Naive B cell (primary cell): ENCODE measurements at regions not wholly inside any gene's neighbourhood (a gene's known extent, or its start where the extent isn't known, plus 50 kb on each side); places are given as distances from the start of the nearest gene placed in this dataset.
A peak's percentile ranks its signal among the peaks of the same experiment; 100 is the strongest.
"Not testable (repeated sequence)": the region's sequence is repeated elsewhere in the genome, so short reads cannot be mapped to it uniquely, and the experiment has no call there.

Source experiments
- ATAC-seq, 2 donors: fragments of 150-1000 bp; cut with Tn5 transposase; 2 replicates each; pipeline ENCODE4 v1.10.0; 2021; ENCODE audit warnings: low read depth in 2 of 2, mild to moderate bottlenecking in 2 of 2, moderate library complexity in 2 of 2
- DNase-seq: peaks from one replicate; pipeline ENCODE4 v3.0.0; 2022
- H3K27ac Mint-ChIP-seq, 6 donors: one replicate each; pipeline ENCODE4 v1.8.0; 2020 to 2022; ENCODE audit warnings: mild to moderate bottlenecking in 6 of 6, mixed read lengths in 6 of 6, moderate library complexity in 5 of 6, inconsistent platforms in 2 of 6
- H3K27me3 Mint-ChIP-seq, 3 donors: one replicate each; pipeline ENCODE4 v1.8.0; 2021 to 2022; ENCODE audit warnings: mixed read lengths in 3 of 3, mild to moderate bottlenecking in 1 of 3
- H3K36me3 Mint-ChIP-seq, 2 donors: one replicate each; pipeline ENCODE4 v1.8.0; 2020 to 2022; ENCODE audit warnings: mixed read lengths in 2 of 2, inconsistent platforms in 1 of 2, mild to moderate bottlenecking in 1 of 2
- H3K4me1 Mint-ChIP-seq, 3 donors: one replicate each; pipeline ENCODE4 v1.8.0; 2020 to 2022; ENCODE audit warnings: mixed read lengths in 3 of 3, inconsistent platforms in 1 of 3, mild to moderate bottlenecking in 1 of 3, moderate library complexity in 1 of 3
- H3K4me3 Mint-ChIP-seq, 8 donors: one replicate each; pipeline ENCODE4 v1.8.0; 2020 to 2022; ENCODE audit warnings: mild to moderate bottlenecking in 8 of 8, mixed read lengths in 8 of 8, moderate library complexity in 8 of 8, inconsistent platforms in 2 of 8
- H3K9me3 Mint-ChIP-seq, 7 donors: one replicate each; pipeline ENCODE4 v1.8.0; 2020 to 2022; ENCODE audit warnings: mixed read lengths in 7 of 7, mild to moderate bottlenecking in 5 of 7, inconsistent platforms in 2 of 7, moderate library complexity in 1 of 7

- DNase-seq (no peak), ATAC-seq (no peak)
- Mint-ChIP-seq H3K4me3 (no peak overlapping the region), H3K9me3 (peaks cover 0 to 12% (median 4%) of the 10 kb centered on the region in 7 donors), H3K36me3 (no peaks in the 10 kb centered on the region), H3K4me1 (no peaks in the 10 kb centered on the region), H3K27ac (no peak overlapping the region), H3K27me3 (no peaks in the 10 kb centered on the region)
Observed at GRCh38 chr2:187180529-187180928, 267.5 kb downstream of the CALCRL start.

- Mint-ChIP-seq H3K9me3 (peaks cover 0 to 12% (median 3%) of the 10 kb centered on the region in 7 donors), H3K27ac (peak overlapping the region in 1 of 6 donors; percentile 34)
- not testable (repeated sequence) for H3K36me3 Mint-ChIP-seq, H3K4me1 Mint-ChIP-seq, ATAC-seq, DNase-seq, H3K4me3 Mint-ChIP-seq, H3K27me3 Mint-ChIP-seq
Observed at GRCh38 chr2:187178876-187179275, 269.2 kb downstream of the CALCRL start.

- ATAC-seq, result no peak
- no peak overlapping the region for H3K4me3 Mint-ChIP-seq
- DNase-seq, result no peak
- H3K36me3 Mint-ChIP-seq, result no peaks in the 10 kb centered on the region
- no peaks in the 10 kb centered on the region for H3K27me3 Mint-ChIP-seq
- H3K9me3 Mint-ChIP-seq, result peaks cover 0 to 6% (median 3%) of the 10 kb centered on the region in 7 donors
- no peak overlapping the region for H3K27ac Mint-ChIP-seq
- peaks cover 0 to 1% (median 0%) of the 10 kb centered on the region in 3 donors for H3K4me1 Mint-ChIP-seq
Observed at GRCh38 chr2:187177253-187177652, 270.8 kb downstream of the CALCRL start.

- no peak overlapping the region for H3K27ac Mint-ChIP-seq
- ATAC-seq, result no peak
- H3K27me3 Mint-ChIP-seq, result no peaks in the 10 kb centered on the region
- H3K4me1 Mint-ChIP-seq, result peaks cover 7 to 21% (median 9%) of the 10 kb centered on the region in 3 donors
- H3K36me3 Mint-ChIP-seq, result no peaks in the 10 kb centered on the region
- H3K9me3 Mint-ChIP-seq, result peaks cover 0 to 3% (median 0%) of the 10 kb centered on the region in 7 donors
- no peak for DNase-seq
- no peak overlapping the region for H3K4me3 Mint-ChIP-seq
Observed at GRCh38 chr2:187174582-187174981, 273.5 kb downstream of the CALCRL start.

- peaks cover 17 to 34% (median 25%) of the 10 kb centered on the region in 3 donors for H3K4me1 Mint-ChIP-seq
- no peaks in the 10 kb centered on the region for H3K27me3 Mint-ChIP-seq
- DNase-seq (no peak), ATAC-seq (no peak)
- peak overlapping the region in 3 of 8 donors; percentile 0 to 61 (median 35) for H3K4me3 Mint-ChIP-seq
- H3K27ac Mint-ChIP-seq, result peak overlapping the region in 2 of 6 donors; percentile 29 to 79
- H3K36me3 Mint-ChIP-seq, result no peaks in the 10 kb centered on the region
- H3K9me3 Mint-ChIP-seq, result peaks cover 0 to 3% (median 0%) of the 10 kb centered on the region in 7 donors
Observed at GRCh38 chr2:187171318-187171717, 276.7 kb downstream of the CALCRL start.

- Mint-ChIP-seq H3K36me3 (no peaks in the 10 kb centered on the region), H3K4me1 (peaks cover 17 to 34% (median 25%) of the 10 kb centered on the region in 3 donors), H3K4me3 (no peak overlapping the region), H3K27me3 (no peaks in the 10 kb centered on the region), H3K9me3 (no peaks in the 10 kb centered on the region), H3K27ac (peak overlapping the region in 3 of 6 donors; percentile 45 to 79 (median 59))
- DNase-seq, result no peak
- no peak for ATAC-seq
Observed at GRCh38 chr2:187169864-187170263, 278.2 kb downstream of the CALCRL start.

GRCh38 chr2:187168720-187169713, 279.0 kb downstream of the CALCRL start:
- Mint-ChIP-seq H3K9me3 (no peaks in the 10 kb centered on the region), H3K4me1 (peaks cover 17 to 34% (median 25%) of the 10 kb centered on the region in 3 donors), H3K27me3 (no peaks in the 10 kb centered on the region), H3K4me3 (peak overlapping the region in 4 of 8 donors; percentile 8 to 77 (median 14)), H3K27ac (peak overlapping the region; percentile 34 to 90 (median 80)), H3K36me3 (no peaks in the 10 kb centered on the region)
- DNase-seq (peak; percentile 31), ATAC-seq (peak; percentile 77 to 81)

GRCh38 chr2:187167491-187167890, 280.6 kb downstream of the CALCRL start:
- no peaks in the 10 kb centered on the region for H3K27me3 Mint-ChIP-seq
- DNase-seq (no peak), ATAC-seq (no peak)
- H3K9me3 Mint-ChIP-seq, result no peaks in the 10 kb centered on the region
- no peak overlapping the region for H3K27ac Mint-ChIP-seq
- no peak overlapping the region for H3K4me3 Mint-ChIP-seq
- H3K4me1 Mint-ChIP-seq, result peaks cover 17 to 34% (median 25%) of the 10 kb centered on the region in 3 donors
- no peaks in the 10 kb centered on the region for H3K36me3 Mint-ChIP-seq

GRCh38 chr2:187165936-187166610, 282.0 kb downstream of the CALCRL start:
- H3K4me1 Mint-ChIP-seq, result peaks cover 14 to 25% (median 21%) of the 10 kb centered on the region in 3 donors
- H3K9me3 Mint-ChIP-seq, result no peaks in the 10 kb centered on the region
- ATAC-seq (no peak), DNase-seq (no peak)
- no peak overlapping the region for H3K27ac Mint-ChIP-seq
- H3K4me3 Mint-ChIP-seq, result no peak overlapping the region
- H3K27me3 Mint-ChIP-seq, result no peaks in the 10 kb centered on the region
- no peaks in the 10 kb centered on the region for H3K36me3 Mint-ChIP-seq

- no peaks in the 10 kb centered on the region for H3K4me1 Mint-ChIP-seq
- H3K27ac Mint-ChIP-seq, result no peak overlapping the region
- no peaks in the 10 kb centered on the region for H3K36me3 Mint-ChIP-seq
- ATAC-seq, result no peak
- H3K9me3 Mint-ChIP-seq, result peaks cover 3 to 31% (median 9%) of the 10 kb centered on the region in 7 donors
- no peak for DNase-seq
- H3K4me3 Mint-ChIP-seq, result no peak overlapping the region
- H3K27me3 Mint-ChIP-seq, result no peaks in the 10 kb centered on the region
Observed at GRCh38 chr2:187158452-187158851, 289.6 kb downstream of the CALCRL start.

- H3K4me1 Mint-ChIP-seq, result no peaks in the 10 kb centered on the region
- peaks cover 3 to 31% (median 9%) of the 10 kb centered on the region in 7 donors for H3K9me3 Mint-ChIP-seq
- H3K27me3 Mint-ChIP-seq, result no peaks in the 10 kb centered on the region
- H3K4me3 Mint-ChIP-seq, result no peak overlapping the region
- no peak for DNase-seq
- ATAC-seq, result no peak
- H3K36me3 Mint-ChIP-seq, result no peaks in the 10 kb centered on the region
- H3K27ac Mint-ChIP-seq, result no peak overlapping the region
Observed at GRCh38 chr2:187157046-187157445, 291.0 kb downstream of the CALCRL start.

GRCh38 chr2:187155476-187155875, 292.6 kb downstream of the CALCRL start:
- Mint-ChIP-seq H3K36me3 (no peaks in the 10 kb centered on the region), H3K4me3 (no peak overlapping the region), H3K4me1 (no peaks in the 10 kb centered on the region), H3K27ac (no peak overlapping the region), H3K27me3 (no peaks in the 10 kb centered on the region), H3K9me3 (peaks cover 3 to 31% (median 9%) of the 10 kb centered on the region in 7 donors)
- ATAC-seq (no peak), DNase-seq (no peak)

- DNase-seq, result no peak
- no peak overlapping the region for H3K27ac Mint-ChIP-seq
- peaks cover 0 to 19% (median 4%) of the 10 kb centered on the region in 7 donors for H3K9me3 Mint-ChIP-seq
- no peaks in the 10 kb centered on the region for H3K36me3 Mint-ChIP-seq
- no peaks in the 10 kb centered on the region for H3K4me1 Mint-ChIP-seq
- no peak overlapping the region for H3K4me3 Mint-ChIP-seq
- no peak for ATAC-seq
- H3K27me3 Mint-ChIP-seq, result no peaks in the 10 kb centered on the region
Observed at GRCh38 chr2:187150670-187151069, 297.4 kb downstream of the CALCRL start.
